CD4-positive, alpha-beta T cell treated with Interleukin-15 for 1 hour (primary cell): ENCODE measurements at regions not wholly inside any gene's neighbourhood (a gene's known extent, or its start where the extent isn't known, plus 50 kb on each side); places are given as distances from the start of the nearest gene placed in this dataset.
"Not testable (repeated sequence)": the region's sequence is repeated elsewhere in the genome, so short reads cannot be mapped to it uniquely, and the experiment has no call there.

Source experiments
- DNase-seq: peaks from one replicate; pipeline ENCODE4 v3.0.0-alpha.2; 2020

DNA sequence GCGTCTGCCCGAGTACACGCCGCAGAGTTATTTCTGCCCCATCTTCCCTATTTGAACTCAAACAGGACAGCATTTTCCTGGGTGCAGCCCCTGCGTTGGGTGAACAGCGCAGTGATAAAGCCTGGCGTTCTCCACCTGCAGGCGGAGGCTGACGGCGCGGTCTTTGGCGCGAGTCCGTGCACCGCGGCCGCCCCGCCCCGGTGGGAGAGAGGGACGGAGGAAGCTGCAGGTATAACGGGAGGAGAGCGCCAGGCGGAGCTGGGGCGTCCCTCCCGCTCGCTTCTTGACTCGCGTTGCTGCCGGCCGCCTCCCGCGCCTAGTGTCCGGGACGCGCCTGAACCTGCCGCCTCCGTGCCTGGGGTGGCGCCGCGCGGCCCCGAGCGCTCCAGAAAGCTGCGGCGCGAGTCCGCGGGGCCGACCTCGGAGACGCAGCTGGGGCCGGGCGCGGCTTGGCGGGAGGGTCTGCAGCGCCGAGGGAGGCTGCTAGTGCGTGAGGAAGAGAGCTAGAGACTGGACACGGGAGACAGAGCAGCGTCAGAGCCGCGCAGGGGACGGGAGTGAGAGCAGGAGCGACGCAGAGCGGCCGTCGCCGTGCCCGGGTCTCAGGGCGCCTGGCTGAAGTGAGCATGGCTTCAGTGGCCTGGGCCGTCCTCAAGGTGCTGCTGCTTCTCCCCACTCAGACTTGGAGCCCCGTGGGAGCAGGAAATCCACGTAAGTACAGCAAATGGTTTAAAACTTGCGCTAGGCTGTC is 140.7 kb downstream of the SPATA31A7 start:
- peak; percentile 6 for DNase-seq

GRCh38 chr9:61356936-61357335 is 167.1 kb downstream of the SPATA31A7 start:
- DNase-seq: not testable (repeated sequence)

DNA sequence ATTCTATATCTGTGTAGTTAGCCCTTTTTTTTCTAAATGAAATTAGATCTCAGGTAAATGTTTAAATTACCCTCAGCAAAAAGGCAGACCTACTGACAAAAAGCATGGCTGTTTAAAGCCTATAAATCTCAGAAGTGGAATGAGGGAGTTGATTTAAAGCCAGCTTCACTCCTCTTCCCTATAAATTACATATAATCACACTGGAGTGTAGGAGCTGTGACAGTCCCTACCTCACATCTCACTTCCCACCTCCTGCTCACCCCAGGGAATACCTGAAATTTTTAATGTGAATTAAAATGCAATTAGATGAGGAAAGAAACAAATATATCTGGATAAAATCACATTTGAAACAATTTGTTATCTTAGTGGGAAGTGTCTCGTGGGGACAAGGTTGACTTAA is 184.6 kb downstream of the SPATA31A7 start:
- DNase-seq: not testable (repeated sequence)

GRCh38 chr9:61376159-61376558 is 186.3 kb downstream of the SPATA31A7 start:
- not testable (repeated sequence) for DNase-seq

GRCh38 chr9:61386035-61386815 is 196.4 kb downstream of the SPATA31A7 start:
- DNase-seq: not testable (repeated sequence)

GRCh38 chr9:61386816-61387102 is 196.9 kb downstream of the SPATA31A7 start:
- DNase-seq: not testable (repeated sequence)

GRCh38 chr9:61402692-61403091 is 212.9 kb downstream of the SPATA31A7 start:
- not testable (repeated sequence) for DNase-seq

DNA sequence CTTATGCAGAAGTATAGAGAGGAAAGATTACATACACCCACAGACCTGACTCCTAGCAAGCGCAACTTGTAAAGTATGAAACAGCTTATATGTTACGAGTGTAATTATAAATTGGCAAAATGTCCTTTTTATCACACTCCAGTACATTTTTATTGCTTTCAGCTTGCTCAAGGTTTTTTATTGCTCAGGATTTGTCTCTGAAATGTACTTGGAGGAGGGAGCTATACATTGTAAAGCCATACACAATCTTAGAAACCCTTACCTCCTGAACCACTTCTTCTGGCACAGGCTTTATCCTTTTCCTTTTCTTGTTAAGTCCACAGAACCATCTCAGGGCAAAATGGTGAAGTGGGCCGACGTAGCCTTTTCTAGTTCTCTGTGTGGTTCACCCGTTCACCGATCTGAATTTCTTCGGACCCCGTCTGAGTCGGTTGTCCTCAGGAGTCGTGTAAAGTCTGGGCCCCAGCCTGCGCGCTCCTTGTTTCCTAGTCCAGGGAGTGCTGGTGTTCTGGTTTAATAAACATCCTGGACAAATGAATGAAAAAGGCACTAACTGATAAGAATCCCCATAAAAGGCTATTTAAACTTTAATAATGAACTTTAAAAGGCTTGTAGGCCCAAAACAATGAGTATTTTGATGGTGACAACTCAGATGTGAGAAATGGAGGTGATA is 222.2 kb downstream of the SPATA31A7 start:
- not testable (repeated sequence) for DNase-seq

- DNase-seq: not testable (repeated sequence)
Observed at GRCh38 chr9:61412738-61413137, 222.9 kb downstream of the SPATA31A7 start.

DNA sequence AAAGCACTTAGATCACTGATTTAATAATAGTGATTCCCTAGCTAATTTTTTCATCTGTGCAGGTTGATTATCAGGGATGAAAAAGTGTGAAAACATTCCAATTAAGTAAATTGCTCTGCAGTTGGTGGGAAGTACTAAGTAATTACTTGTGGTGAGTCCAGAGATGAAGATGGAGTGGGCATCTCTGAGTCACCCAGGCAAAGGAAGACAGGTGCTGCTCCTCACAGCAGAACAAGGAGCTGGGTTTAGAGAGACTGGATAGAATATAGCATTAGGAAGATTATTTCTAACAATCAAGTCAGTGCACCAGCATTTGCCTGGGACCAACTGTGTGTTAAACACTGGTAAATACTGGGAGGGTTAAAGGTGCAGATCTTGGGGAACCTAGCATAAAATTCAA is 228.3 kb downstream of the SPATA31A7 start:
- not testable (repeated sequence) for DNase-seq

DNA sequence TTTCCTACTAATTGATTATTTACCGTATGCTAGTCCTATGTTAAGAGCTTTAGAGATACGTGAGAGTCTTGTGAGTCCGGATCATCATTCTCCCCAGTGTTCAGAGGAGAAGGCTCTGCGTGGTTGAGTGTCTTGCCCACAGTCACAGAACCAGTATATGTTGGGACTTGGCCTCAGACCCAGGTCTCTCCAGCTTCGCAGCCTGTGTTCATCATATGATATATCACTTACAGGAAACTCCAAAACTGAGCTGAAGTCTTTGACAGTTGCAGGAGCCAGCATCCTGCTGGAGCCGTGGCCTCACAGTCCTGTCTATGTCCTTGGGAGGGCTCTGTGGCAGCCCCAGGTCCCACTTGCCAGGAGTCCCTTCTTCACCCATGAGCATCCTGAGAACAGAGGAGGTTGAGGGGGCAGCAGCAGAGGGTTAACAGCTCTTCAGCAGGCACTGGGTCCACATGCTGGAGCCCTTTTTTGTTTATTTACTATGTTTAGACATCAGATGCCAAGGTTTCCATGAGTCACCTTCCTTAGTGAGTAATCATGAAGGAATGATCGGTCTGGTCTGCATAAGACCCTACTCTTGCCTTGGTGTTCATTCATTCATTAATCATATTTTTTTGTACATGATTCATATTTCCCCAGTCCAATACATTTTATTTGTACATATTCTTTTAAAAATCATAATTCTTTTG is 230.6 kb downstream of the SPATA31A7 start:
- DNase-seq: not testable (repeated sequence)

GRCh38 chr9:61447189-61447588 is 257.4 kb downstream of the SPATA31A7 start:
- DNase-seq: not testable (repeated sequence)

DNA sequence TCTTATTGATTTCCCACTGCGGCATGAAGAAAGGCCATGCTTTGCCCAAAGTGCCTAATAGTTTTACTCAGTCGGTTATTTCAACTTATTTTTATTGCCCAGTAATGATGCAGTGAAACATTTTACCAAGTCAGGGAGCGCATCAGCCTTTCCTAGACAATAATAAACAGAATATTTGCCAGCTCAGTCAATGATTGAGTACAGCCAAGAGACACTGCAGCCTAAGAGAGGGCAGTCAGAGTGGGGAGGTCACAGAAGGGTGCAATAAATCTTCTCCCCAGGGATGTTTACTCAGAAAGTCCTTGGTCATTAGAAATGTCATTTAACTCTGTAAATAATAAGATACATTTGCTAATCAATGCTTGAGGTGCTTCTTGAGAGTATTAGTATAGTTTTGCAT is 271.0 kb downstream of the SPATA31A7 start:
- not testable (repeated sequence) for DNase-seq
